GM19239 (cell line): ENCODE measurements at regions not wholly inside any gene's neighbourhood (a gene's known extent, or its start where the extent isn't known, plus 50 kb on each side); places are given as distances from the start of the nearest gene placed in this dataset.
"Not testable (repeated sequence)": the region's sequence is repeated elsewhere in the genome, so short reads cannot be mapped to it uniquely, and the experiment has no call there.

ENCODE experiments used
- DNase-seq: peaks from one replicate; pipeline ENCODE4 v3.0.0; 2011; ENCODE audit warnings: low spot score; ENCODE audit not compliant: insufficient read length
- FAIRE-seq: peaks from 2 replicates; lab custom pipeline; 2011; peaks lifted over from hg19 to GRCh38; lab: Jason Lieb, UNC

- no peak for DNase-seq
- FAIRE-seq = no peak
Observed at GRCh38 chr13:97853550-97853949, 99.9 kb upstream of the IPO5 start.

GRCh38 chr13:97855570-97856303 lies 97.7 kb upstream of the IPO5 start:
- DNase-seq (peak; percentile 15), FAIRE-seq (peak; percentile 84)

- FAIRE-seq = no peak
Observed at GRCh38 chr13:97856304-97856675, 97.2 kb upstream of the IPO5 start.

GRCh38 chr13:97858161-97858560 lies 95.3 kb upstream of the IPO5 start:
- DNase-seq (no peak), FAIRE-seq (no peak)

More at GRCh38 chr13:97856304-97856675, 97.2 kb upstream of the IPO5 start:
- no peak for DNase-seq

GRCh38 chr13:97866346-97866745 lies 87.1 kb upstream of the IPO5 start:
- no peak for FAIRE-seq

GRCh38 chr13:97866751-97867150 lies 86.7 kb upstream of the IPO5 start:
- FAIRE-seq (no peak), DNase-seq (no peak)

More at GRCh38 chr13:97866346-97866745, 87.1 kb upstream of the IPO5 start:
- DNase-seq = no peak

- FAIRE-seq (no peak), DNase-seq (no peak)
Observed at GRCh38 chr13:97873398-97873797, 80.1 kb upstream of the IPO5 start.

- no peak for FAIRE-seq
- no peak for DNase-seq
Observed at GRCh38 chr13:97875218-97875617, 78.3 kb upstream of the IPO5 start.

- DNase-seq = no peak
- FAIRE-seq = no peak
Observed at GRCh38 chr13:97875911-97876310, 77.6 kb upstream of the IPO5 start.

- DNase-seq = no peak
- no peak for FAIRE-seq
Observed at GRCh38 chr13:97878431-97879375, 74.8 kb upstream of the IPO5 start.

GRCh38 chr13:97879646-97880310 lies 73.7 kb upstream of the IPO5 start:
- DNase-seq (no peak), FAIRE-seq (no peak)

- FAIRE-seq (no peak), DNase-seq (no peak)
Observed at GRCh38 chr13:97880311-97880675, 73.2 kb upstream of the IPO5 start.

GRCh38 chr13:97881556-97881955 lies 71.9 kb upstream of the IPO5 start:
- FAIRE-seq (no peak), DNase-seq (no peak)

GRCh38 chr13:97883396-97883795 lies 70.1 kb upstream of the IPO5 start:
- no peak for FAIRE-seq
- no peak for DNase-seq

GRCh38 chr13:97884707-97885468 lies 68.6 kb upstream of the IPO5 start:
- no peak for FAIRE-seq
- no peak for DNase-seq

GRCh38 chr13:97885641-97886040 lies 67.8 kb upstream of the IPO5 start:
- DNase-seq (no peak), FAIRE-seq (no peak)

- DNase-seq (no peak), FAIRE-seq (no peak)
Observed at GRCh38 chr13:97889803-97890202, 63.7 kb upstream of the IPO5 start.

GRCh38 chr13:97890573-97890972 lies 62.9 kb upstream of the IPO5 start:
- DNase-seq (no peak), FAIRE-seq (no peak)

GRCh38 chr13:97891964-97892363 lies 61.5 kb upstream of the IPO5 start:
- DNase-seq, FAIRE-seq: not testable (repeated sequence)

- DNase-seq (no peak), FAIRE-seq (no peak)
Observed at GRCh38 chr13:97892717-97893116, 60.8 kb upstream of the IPO5 start.
